Peyer's patch (tissue), 4 donors: ENCODE measurements at regions not wholly inside any gene's neighbourhood (a gene's known extent, or its start where the extent isn't known, plus 50 kb on each side); places are given as distances from the start of the nearest gene placed in this dataset.

Experiments
- DNase-seq, 3 donors: peaks; one replicate each; pipeline ENCODE4 v3.0.0-alpha.2; 2017 to 2019
- H3K27ac ChIP-seq, 4 donors: fragments of 200-600 bp; sonication (generic); one replicate each; pipeline ENCODE4 v1.5.1; 2016 to 2019
- H3K27me3 ChIP-seq, 2 donors: fragments of 200-600 bp; sonication (generic); one replicate each; pipeline ENCODE4 v1.5.1; 2019
- H3K36me3 ChIP-seq, 3 donors: fragments of 200-600 bp; sonication (generic); one replicate each; pipeline ENCODE4 v1.5.1; 2016 to 2019
- H3K4me1 ChIP-seq, 4 donors: fragments of 200-600 bp; sonication (generic); one replicate each; pipeline ENCODE4 v1.5.1; 2016 to 2019
- H3K4me3 ChIP-seq, 4 donors: fragments of 200-600 bp; sonication (generic); 1 replicate in 3 of 4; 2 replicates in 1 of 4; pipeline ENCODE4 v1.5.1; 2016 to 2019; ENCODE audit warnings: mild to moderate bottlenecking in 1 of 4
- H3K9me3 ChIP-seq, 4 donors: fragments of 200-600 bp; sonication (generic); one replicate each; pipeline ENCODE4 v1.5.1; 2016 to 2019; ENCODE audit warnings: mild to moderate bottlenecking in 1 of 4
- POLR2A ChIP-seq, 2 donors: fragments of 450-650 bp; IDR thresholded peaks; one replicate each; pipeline ENCODE4 v1.5.1; 2017; ENCODE audit warnings: antibody characterized with exemption in 2 of 2, mild to moderate bottlenecking in 2 of 2, moderate library complexity in 2 of 2
- TF ChIP-seq, protein P1 (sequence below), 6 experiments: fragments of 450-650 bp in 4 of 6; fragments of 200-600 bp in 2 of 6; sonication (generic) in 1 of 6; IDR thresholded peaks; one replicate each; pipeline ENCODE4 v1.5.1; 2017 to 2019; ENCODE audit warnings: antibody characterized with exemption in 6 of 6, mild to moderate bottlenecking in 3 of 6, moderate library complexity in 1 of 6

DNA sequence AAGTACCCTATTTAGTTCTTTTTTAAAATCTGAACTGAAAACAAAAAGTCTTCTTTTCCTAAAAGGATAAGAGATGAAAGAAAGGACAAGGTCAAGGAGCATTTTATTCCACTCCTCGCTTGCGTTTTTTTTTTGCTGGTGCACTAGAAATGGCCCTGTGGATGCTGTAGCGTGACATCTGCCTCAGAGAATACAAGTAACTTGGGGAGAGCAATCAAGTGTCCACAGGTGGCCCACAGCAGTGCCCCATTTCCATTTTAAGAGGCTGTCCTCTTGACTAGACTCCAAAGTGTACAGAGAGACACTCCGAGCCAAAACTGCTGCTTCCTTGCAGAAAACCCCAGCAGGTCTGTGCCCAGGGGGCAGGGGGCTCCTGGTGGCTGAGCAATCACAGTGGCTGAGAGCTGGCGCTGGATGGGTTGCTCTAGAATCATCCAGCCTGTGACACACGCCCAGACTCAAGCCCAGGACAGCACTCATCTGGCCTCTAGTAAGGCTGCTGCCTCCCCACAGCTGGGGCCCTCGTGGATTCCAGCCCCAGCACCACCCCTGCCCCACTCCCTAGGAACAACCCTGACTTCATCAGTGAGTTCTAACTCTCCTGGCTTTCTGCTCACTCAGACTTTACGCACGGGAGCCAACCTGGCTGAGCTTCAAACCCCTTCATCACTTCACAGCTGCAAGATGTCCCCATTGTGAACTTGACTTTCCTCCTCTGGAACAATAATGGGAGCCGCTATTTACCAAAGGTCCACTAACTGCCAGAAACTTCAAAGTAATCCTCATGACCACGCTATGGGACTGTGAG lies 71.1 kb upstream of the SPATA12 start:
- Histone ChIP-seq H3K9me3 (no peaks in the 10 kb centered on the region), H3K4me3 (no peak overlapping the region), H3K36me3 (no peaks in the 10 kb centered on the region), H3K4me1 (peaks cover 0 to 12% (median 0%) of the 10 kb centered on the region in 4 donors), H3K27me3 (no peaks in the 10 kb centered on the region), H3K27ac (no peak overlapping the region)
- TF ChIP-seq, protein P1, sequence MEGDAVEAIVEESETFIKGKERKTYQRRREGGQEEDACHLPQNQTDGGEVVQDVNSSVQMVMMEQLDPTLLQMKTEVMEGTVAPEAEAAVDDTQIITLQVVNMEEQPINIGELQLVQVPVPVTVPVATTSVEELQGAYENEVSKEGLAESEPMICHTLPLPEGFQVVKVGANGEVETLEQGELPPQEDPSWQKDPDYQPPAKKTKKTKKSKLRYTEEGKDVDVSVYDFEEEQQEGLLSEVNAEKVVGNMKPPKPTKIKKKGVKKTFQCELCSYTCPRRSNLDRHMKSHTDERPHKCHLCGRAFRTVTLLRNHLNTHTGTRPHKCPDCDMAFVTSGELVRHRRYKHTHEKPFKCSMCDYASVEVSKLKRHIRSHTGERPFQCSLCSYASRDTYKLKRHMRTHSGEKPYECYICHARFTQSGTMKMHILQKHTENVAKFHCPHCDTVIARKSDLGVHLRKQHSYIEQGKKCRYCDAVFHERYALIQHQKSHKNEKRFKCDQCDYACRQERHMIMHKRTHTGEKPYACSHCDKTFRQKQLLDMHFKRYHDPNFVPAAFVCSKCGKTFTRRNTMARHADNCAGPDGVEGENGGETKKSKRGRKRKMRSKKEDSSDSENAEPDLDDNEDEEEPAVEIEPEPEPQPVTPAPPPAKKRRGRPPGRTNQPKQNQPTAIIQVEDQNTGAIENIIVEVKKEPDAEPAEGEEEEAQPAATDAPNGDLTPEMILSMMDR (IDR thresholded peaks at IDR 0.05), result no peak
- DNase-seq, result peak in 1 of 3 donors; percentile 54

DNA sequence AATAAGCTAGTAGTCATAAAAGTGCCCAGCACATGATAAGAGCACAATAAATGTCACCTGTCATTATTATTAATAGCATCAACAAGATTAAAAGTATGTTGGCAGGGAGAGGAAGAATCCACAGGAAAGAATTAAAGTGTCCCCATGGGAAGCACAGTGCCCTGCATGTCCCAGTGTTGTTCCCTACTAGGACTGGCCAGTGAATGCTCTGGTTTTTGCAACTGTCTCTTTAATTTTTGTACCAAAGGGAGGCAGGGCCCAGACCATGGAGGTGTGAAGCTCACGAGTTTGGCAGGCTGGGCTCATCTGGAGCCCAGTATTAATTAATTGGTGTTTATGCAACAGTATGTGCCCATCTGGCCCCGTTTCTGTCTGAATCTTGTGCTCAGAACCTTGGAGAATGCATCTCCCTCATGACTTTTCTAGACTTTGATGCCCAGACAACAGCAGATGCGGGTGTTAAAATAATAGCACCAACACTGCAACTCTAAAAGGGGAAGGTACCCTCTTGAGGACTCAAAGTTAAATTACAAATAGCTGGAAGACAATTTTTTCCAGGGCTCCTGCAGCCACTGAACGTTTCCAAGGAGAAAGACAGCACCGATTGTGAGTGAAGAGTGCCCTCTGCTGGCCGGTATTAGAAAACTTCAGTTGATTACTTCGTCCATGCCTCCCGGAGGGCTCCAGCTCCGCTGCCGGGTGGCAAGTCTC lies 71.9 kb upstream of the SPATA12 start:
- TF ChIP-seq POLR2A (IDR thresholded peaks at IDR 0.05), result no peak
- TF ChIP-seq, protein P1 (IDR thresholded peaks at IDR 0.05), result peak; percentile 55 to 86 (median 80)
- peak; percentile 69 to 91 (median 70) for DNase-seq
- H3K27me3 ChIP-seq, result no peaks in the 10 kb centered on the region
- H3K27ac ChIP-seq, result no peak overlapping the region
- H3K36me3 ChIP-seq, result no peaks in the 10 kb centered on the region
- H3K4me1 ChIP-seq, result peaks cover 0 to 12% (median 0%) of the 10 kb centered on the region in 4 donors
- no peaks in the 10 kb centered on the region for H3K9me3 ChIP-seq
- no peak overlapping the region for H3K4me3 ChIP-seq

DNA sequence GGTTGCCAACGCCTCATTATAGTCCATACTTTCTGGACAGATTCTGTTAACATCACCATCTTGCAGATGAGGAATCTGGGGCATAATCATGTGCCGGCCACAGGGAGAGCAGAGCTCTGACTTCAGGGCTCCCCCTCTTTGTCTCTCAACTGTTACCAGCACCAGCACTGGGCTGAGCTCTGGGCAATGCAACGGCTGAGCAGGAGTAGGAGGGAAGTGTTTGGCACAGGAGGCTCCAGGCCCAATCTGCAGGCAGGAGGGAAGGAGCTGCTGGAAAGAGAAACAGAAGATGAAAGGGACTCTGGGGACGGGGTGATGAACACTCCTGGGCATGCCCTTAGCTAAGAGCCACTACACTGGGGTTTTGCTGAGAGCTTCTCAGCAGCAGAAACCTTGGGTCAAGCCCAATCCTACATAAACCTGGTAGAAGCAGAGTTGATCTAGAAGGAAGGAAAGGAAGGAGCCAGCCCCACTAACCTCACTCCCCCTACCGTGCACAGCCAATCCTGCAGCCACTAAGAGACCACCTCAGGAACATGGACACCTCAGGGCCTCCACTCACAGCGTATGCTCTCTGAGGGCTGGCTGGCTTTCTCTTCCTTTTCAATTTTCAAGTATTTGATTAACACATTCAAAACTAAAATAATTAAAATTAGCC lies 73.1 kb upstream of the SPATA12 start:
- no peak for TF ChIP-seq POLR2A (IDR thresholded peaks at IDR 0.05)
- TF ChIP-seq, protein P1 (IDR thresholded peaks at IDR 0.05), result no peak
- no peaks in the 10 kb centered on the region for H3K9me3 ChIP-seq
- H3K27me3 ChIP-seq, result no peaks in the 10 kb centered on the region
- no peak overlapping the region for H3K4me3 ChIP-seq
- no peak for DNase-seq
- peaks cover 0 to 12% (median 0%) of the 10 kb centered on the region in 4 donors for H3K4me1 ChIP-seq
- H3K36me3 ChIP-seq, result no peaks in the 10 kb centered on the region
- H3K27ac ChIP-seq, result no peak overlapping the region

DNA sequence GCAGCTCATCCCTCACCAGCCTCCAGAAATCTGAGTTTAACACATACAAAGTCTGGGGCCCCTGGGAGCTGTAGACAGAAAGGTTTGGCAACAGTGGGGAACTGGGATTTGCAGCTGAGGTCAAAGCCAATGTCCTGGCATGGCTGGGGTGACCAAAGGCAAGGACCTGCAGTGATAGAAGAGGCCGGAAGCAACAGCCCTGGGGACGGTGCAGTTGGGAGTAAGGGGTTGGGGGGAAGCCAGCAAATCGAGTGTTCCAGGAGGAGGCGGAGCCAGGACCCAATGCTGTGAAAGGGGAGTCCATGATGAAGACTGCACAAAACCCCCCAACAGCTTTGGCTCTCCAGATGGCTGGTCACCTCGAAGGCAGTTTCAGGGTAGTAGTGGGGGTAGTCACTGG lies 74.1 kb upstream of the SPATA12 start:
- no peak for DNase-seq
- Histone ChIP-seq H3K4me1 (peaks cover 0 to 12% (median 0%) of the 10 kb centered on the region in 4 donors), H3K36me3 (no peaks in the 10 kb centered on the region)

DNA sequence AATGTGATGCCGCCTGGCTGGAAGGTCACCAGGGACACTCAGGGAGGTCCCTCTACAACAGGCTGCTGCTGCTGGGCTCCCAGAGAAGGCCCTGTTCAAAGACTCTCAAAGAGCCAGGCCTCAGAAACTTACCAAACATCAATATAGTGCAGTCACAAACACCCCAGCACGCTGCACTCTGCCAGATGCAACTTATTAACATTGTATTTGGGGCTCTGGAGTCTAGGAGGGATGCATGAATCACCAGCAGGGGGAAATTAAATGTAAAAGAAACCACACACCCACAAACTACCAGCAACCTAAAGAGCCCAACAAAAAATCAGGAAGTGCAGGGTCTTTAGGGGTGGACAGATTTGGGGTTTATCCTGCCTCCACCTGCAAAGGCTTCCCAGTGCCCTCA lies 74.6 kb upstream of the SPATA12 start:
- H3K9me3 ChIP-seq, result no peaks in the 10 kb centered on the region
- no peak overlapping the region for H3K27ac ChIP-seq
- H3K4me3 ChIP-seq, result no peak overlapping the region
- no peaks in the 10 kb centered on the region for H3K27me3 ChIP-seq
- H3K4me1 ChIP-seq, result peaks cover 0 to 12% (median 0%) of the 10 kb centered on the region in 4 donors
- no peak for TF ChIP-seq POLR2A (IDR thresholded peaks at IDR 0.05)
- TF ChIP-seq, protein P1 (IDR thresholded peaks at IDR 0.05), result no peak
- no peaks in the 10 kb centered on the region for H3K36me3 ChIP-seq
- DNase-seq, result no peak

More for the DNA sequence above, 74.1 kb upstream of the SPATA12 start:
- Histone ChIP-seq H3K27me3 (no peaks in the 10 kb centered on the region), H3K4me3 (no peak overlapping the region), H3K9me3 (no peaks in the 10 kb centered on the region), H3K27ac (no peak overlapping the region)
- TF ChIP-seq, protein P1 (IDR thresholded peaks at IDR 0.05), result no peak
- no peak for TF ChIP-seq POLR2A (IDR thresholded peaks at IDR 0.05)
